ENCODE measurements at regions not wholly inside any gene's neighbourhood (a gene's known extent, or its start where the extent isn't known, plus 50 kb on each side); places are given as distances from the start of the nearest gene placed in this dataset.

DNA sequence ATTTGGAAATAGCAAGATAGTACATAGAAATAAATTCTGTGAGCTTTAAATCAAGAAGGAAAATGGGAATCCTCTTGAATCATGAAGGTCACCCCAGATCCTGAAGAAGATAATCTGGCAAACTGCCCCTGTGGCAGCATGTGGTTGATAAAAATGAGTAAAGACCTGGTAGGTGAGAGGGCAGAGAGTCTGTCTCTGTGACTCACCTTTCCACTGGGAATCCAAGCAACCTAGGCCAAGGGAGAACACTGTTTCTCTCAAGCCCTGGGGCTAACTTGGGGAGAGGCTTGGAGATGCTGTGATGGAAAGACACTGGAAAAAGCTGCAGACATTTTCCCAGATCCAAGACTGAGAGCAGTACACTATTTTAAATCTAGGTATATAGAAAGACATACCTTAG, 185.8 kb upstream of the CNTNAP5 start:
- ChIA-PET CTCF (no interaction called here), POLR2A (no interaction called here)
- TF ChIP-seq, protein P1, sequence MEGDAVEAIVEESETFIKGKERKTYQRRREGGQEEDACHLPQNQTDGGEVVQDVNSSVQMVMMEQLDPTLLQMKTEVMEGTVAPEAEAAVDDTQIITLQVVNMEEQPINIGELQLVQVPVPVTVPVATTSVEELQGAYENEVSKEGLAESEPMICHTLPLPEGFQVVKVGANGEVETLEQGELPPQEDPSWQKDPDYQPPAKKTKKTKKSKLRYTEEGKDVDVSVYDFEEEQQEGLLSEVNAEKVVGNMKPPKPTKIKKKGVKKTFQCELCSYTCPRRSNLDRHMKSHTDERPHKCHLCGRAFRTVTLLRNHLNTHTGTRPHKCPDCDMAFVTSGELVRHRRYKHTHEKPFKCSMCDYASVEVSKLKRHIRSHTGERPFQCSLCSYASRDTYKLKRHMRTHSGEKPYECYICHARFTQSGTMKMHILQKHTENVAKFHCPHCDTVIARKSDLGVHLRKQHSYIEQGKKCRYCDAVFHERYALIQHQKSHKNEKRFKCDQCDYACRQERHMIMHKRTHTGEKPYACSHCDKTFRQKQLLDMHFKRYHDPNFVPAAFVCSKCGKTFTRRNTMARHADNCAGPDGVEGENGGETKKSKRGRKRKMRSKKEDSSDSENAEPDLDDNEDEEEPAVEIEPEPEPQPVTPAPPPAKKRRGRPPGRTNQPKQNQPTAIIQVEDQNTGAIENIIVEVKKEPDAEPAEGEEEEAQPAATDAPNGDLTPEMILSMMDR (IDR thresholded peaks at IDR 0.05) = no peak
- TF ChIP-seq, protein P2, sequence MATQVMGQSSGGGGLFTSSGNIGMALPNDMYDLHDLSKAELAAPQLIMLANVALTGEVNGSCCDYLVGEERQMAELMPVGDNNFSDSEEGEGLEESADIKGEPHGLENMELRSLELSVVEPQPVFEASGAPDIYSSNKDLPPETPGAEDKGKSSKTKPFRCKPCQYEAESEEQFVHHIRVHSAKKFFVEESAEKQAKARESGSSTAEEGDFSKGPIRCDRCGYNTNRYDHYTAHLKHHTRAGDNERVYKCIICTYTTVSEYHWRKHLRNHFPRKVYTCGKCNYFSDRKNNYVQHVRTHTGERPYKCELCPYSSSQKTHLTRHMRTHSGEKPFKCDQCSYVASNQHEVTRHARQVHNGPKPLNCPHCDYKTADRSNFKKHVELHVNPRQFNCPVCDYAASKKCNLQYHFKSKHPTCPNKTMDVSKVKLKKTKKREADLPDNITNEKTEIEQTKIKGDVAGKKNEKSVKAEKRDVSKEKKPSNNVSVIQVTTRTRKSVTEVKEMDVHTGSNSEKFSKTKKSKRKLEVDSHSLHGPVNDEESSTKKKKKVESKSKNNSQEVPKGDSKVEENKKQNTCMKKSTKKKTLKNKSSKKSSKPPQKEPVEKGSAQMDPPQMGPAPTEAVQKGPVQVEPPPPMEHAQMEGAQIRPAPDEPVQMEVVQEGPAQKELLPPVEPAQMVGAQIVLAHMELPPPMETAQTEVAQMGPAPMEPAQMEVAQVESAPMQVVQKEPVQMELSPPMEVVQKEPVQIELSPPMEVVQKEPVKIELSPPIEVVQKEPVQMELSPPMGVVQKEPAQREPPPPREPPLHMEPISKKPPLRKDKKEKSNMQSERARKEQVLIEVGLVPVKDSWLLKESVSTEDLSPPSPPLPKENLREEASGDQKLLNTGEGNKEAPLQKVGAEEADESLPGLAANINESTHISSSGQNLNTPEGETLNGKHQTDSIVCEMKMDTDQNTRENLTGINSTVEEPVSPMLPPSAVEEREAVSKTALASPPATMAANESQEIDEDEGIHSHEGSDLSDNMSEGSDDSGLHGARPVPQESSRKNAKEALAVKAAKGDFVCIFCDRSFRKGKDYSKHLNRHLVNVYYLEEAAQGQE (IDR thresholded peaks at IDR 0.05; ENCODE audit: insufficient read depth in 1 of 2, low read depth in 2 of 2, low read length in 1 of 2) = no peak
- no peak for TF ChIP-seq SIN3A (IDR thresholded peaks at IDR 0.05; ENCODE audit: borderline replicate concordance, insufficient read depth, low read depth, low read length)
- no peak for TF ChIP-seq POLR2AphosphoS5 (IDR thresholded peaks at IDR 0.05; ENCODE audit: low read depth, low read length)
- TF ChIP-seq TCF7L2 (IDR thresholded peaks at IDR 0.05; ENCODE audit: low read depth, low read length) = no peak
- in situ Hi-C loops (cut with HindIII; ENCODE audit: low pct_unique_long_range_greater_than_20kb, low sequenced_read_pairs) (no loop called here), intact Hi-C loops (cut with micrococcal nuclease; ENCODE audit: unreplicated experiment) (no loop called here)
- ATAC-seq = no peak
- H3K27me3 ChIP-seq (ENCODE audit: control insufficient read depth, insufficient read depth, low read length) = no peaks in the 10 kb centered on the region
- BruUV-seq (replicated peaks) = no TSS peak
- peaks cover 5% of the 10 kb centered on the region; the same call in 1 of the 2 replicates for H3K9me3 ChIP-seq (ENCODE audit: control insufficient read depth, insufficient read depth, low read depth, low read length)
- no peaks in the 10 kb centered on the region for H3K4me1 ChIP-seq (ENCODE audit: control insufficient read depth, insufficient read depth, low read length)
- no peak for DNase-seq (ENCODE audit: low read depth, low spot score)
- H3K4me3 ChIP-seq (ENCODE audit: low read depth in 2 of 2, low read length in 2 of 2) = no peak overlapping the region
- no peak overlapping the region for H3K27ac ChIP-seq (ENCODE audit: low read length)
- no peaks in the 10 kb centered on the region for H3K36me3 ChIP-seq (ENCODE audit: control insufficient read depth, insufficient read depth, low read length)

DNA sequence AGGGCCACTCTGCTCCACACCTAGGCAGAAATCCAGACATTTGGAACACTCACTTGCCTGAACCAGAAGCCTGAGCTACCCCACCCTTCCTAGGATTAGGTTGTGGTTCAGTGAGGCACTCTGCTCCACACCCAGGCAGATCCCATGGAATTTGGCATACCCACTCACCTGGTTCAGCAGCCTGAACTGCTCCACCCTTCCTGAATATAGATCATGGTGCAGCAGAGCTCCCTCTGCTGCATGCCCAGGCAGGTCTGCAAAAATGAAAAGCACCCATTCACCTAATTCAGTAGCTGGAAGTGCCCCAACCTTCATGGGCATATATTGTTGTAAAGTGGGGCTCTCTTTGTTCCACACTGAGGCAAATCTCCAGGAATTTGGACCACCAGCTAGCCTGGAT, 185.1 kb upstream of the CNTNAP5 start:
- H3K4me3 ChIP-seq (ENCODE audit: low read depth in 2 of 2, low read length in 2 of 2) = no peak overlapping the region
- POLR2A ChIA-PET = no interaction called here
- CTCF ChIA-PET = no interaction called here

More for the DNA sequence above, 185.1 kb upstream of the CNTNAP5 start:
- Histone ChIP-seq H3K27me3 (ENCODE audit: control insufficient read depth, insufficient read depth, low read length) (no peaks in the 10 kb centered on the region), H3K36me3 (ENCODE audit: control insufficient read depth, insufficient read depth, low read length) (no peaks in the 10 kb centered on the region), H3K4me1 (ENCODE audit: control insufficient read depth, insufficient read depth, low read length) (no peaks in the 10 kb centered on the region), H3K27ac (ENCODE audit: low read length) (no peak overlapping the region), H3K9me3 (ENCODE audit: control insufficient read depth, insufficient read depth, low read depth, low read length) (peaks cover 5% of the 10 kb centered on the region; the same call in 1 of the 2 replicates)
- DNase-seq (ENCODE audit: low read depth, low spot score) = no peak
- ATAC-seq = no peak
- intact Hi-C loops (cut with micrococcal nuclease; ENCODE audit: unreplicated experiment) (no loop called here), in situ Hi-C loops (cut with HindIII; ENCODE audit: low pct_unique_long_range_greater_than_20kb, low sequenced_read_pairs) (no loop called here)
- no TSS peak for BruUV-seq (replicated peaks)
- TF ChIP-seq TCF7L2 (IDR thresholded peaks at IDR 0.05; ENCODE audit: low read depth, low read length) (no peak), POLR2AphosphoS5 (IDR thresholded peaks at IDR 0.05; ENCODE audit: low read depth, low read length) (no peak), SIN3A (IDR thresholded peaks at IDR 0.05; ENCODE audit: borderline replicate concordance, insufficient read depth, low read depth, low read length) (no peak)
- TF ChIP-seq, protein P2 (IDR thresholded peaks at IDR 0.05; ENCODE audit: insufficient read depth in 1 of 2, low read depth in 2 of 2, low read length in 1 of 2) = no peak
- TF ChIP-seq, protein P1 (IDR thresholded peaks at IDR 0.05) = no peak

Measured in Panc1 (cell line).